OCI-LY1 (cell line): ENCODE measurements at regions not wholly inside any gene's neighbourhood (a gene's known extent, or its start where the extent isn't known, plus 50 kb on each side); places are given as distances from the start of the nearest gene placed in this dataset.

ENCODE experiments used
- H2AFZ ChIP-seq: fragments of 200-600 bp; sonication (generic), shearing (Covaris generic); 2 replicates; pipeline ENCODE4 v1.6.0; 2014; ENCODE audit warnings: antibody characterized with exemption, mild to moderate bottlenecking, low read length
- H3F3A ChIP-seq: fragments of 200-600 bp; sonication (generic), shearing (Covaris generic); 2 replicates; pipeline ENCODE4 v1.6.0; 2014; ENCODE audit warnings: mild to moderate bottlenecking, antibody characterized with exemption, low read length, moderate library complexity; ENCODE audit not compliant: insufficient read depth
- H3K27ac ChIP-seq: fragments of 200-600 bp; sonication (generic); 2 replicates; pipeline ENCODE4 v1.5.1; 2014; ENCODE audit warnings: low read length, mixed run types, mild to moderate bottlenecking, low read depth; ENCODE audit not compliant: poor library complexity, severe bottlenecking
- H3K27me3 ChIP-seq: fragments of 200-600 bp; sonication (generic); 2 replicates; pipeline ENCODE4 v1.6.0; 2014; ENCODE audit warnings: antibody characterized with exemption, mild to moderate bottlenecking, low read length, moderate library complexity; ENCODE audit not compliant: insufficient read depth
- H3K36me3 ChIP-seq: fragments of 200-600 bp; sonication (generic); 2 replicates; pipeline ENCODE4 v1.6.1; 2014; ENCODE audit warnings: mild to moderate bottlenecking, antibody characterized with exemption, low read length, moderate library complexity, mixed read lengths; ENCODE audit not compliant: insufficient read depth
- H3K4me1 ChIP-seq: fragments of 200-600 bp; sonication (generic); 2 replicates; pipeline ENCODE4 v1.5.1; 2014; ENCODE audit warnings: mild to moderate bottlenecking, low read length, moderate library complexity; ENCODE audit not compliant: insufficient read depth, severe bottlenecking
- H3K4me2 ChIP-seq: fragments of 200-600 bp; sonication (generic), shearing (Covaris generic); 2 replicates; pipeline ENCODE4 v1.6.1; 2014; ENCODE audit warnings: low read length
- H3K4me3 ChIP-seq: fragments of 200-600 bp; sonication (generic); 2 replicates; pipeline ENCODE4 v1.5.1; 2014; ENCODE audit warnings: low read length, low read depth, mild to moderate bottlenecking, mixed read lengths; ENCODE audit not compliant: poor library complexity, severe bottlenecking
- H3K79me2 ChIP-seq: fragments of 200-600 bp; shearing (Covaris generic); 2 replicates; pipeline ENCODE4 v1.6.1; 2016; ENCODE audit warnings: mixed run types, low read length, mixed read lengths; ENCODE audit not compliant: insufficient read depth
- H3K9ac ChIP-seq: fragments of 200-600 bp; sonication (generic), shearing (Covaris generic); 2 replicates; pipeline ENCODE4 v1.6.1; 2014; ENCODE audit warnings: mild to moderate bottlenecking, low read length, mixed read lengths
- H3K9me2 ChIP-seq: fragments of 200-600 bp; sonication (generic), shearing (Covaris generic); 2 replicates; pipeline ENCODE4 v1.6.1; 2014; ENCODE audit warnings: low read depth, mild to moderate bottlenecking, low read length, mixed read lengths
- H3K9me3 ChIP-seq: fragments of 200-600 bp; shearing (Covaris generic); 2 replicates; pipeline ENCODE4 v1.6.1; 2014; ENCODE audit warnings: low read length, mixed read lengths
- H4K20me1 ChIP-seq: fragments of 200-600 bp; sonication (generic), shearing (Covaris generic); 2 replicates; pipeline ENCODE4 v1.6.0; 2016; ENCODE audit warnings: mild to moderate bottlenecking, low read length; ENCODE audit not compliant: insufficient read depth
- EZH2 ChIP-seq: fragments of 200-600 bp; sonication (generic), shearing (Covaris generic); IDR thresholded peaks from 2 replicates; pipeline ENCODE4 v1.8.0; 2017; ENCODE audit warnings: borderline replicate concordance, mixed run types, mild to moderate bottlenecking, antibody characterized with exemption, low read length, moderate library complexity, mixed read lengths
- TF ChIP-seq, protein P1 (sequence below): fragments of 200-600 bp; sonication (generic), shearing (Covaris generic); IDR thresholded peaks from 2 replicates; pipeline ENCODE4 v1.5.1; 2017; ENCODE audit warnings: mild to moderate bottlenecking, antibody characterized with exemption, low read length, moderate library complexity, mixed read lengths

DNA sequence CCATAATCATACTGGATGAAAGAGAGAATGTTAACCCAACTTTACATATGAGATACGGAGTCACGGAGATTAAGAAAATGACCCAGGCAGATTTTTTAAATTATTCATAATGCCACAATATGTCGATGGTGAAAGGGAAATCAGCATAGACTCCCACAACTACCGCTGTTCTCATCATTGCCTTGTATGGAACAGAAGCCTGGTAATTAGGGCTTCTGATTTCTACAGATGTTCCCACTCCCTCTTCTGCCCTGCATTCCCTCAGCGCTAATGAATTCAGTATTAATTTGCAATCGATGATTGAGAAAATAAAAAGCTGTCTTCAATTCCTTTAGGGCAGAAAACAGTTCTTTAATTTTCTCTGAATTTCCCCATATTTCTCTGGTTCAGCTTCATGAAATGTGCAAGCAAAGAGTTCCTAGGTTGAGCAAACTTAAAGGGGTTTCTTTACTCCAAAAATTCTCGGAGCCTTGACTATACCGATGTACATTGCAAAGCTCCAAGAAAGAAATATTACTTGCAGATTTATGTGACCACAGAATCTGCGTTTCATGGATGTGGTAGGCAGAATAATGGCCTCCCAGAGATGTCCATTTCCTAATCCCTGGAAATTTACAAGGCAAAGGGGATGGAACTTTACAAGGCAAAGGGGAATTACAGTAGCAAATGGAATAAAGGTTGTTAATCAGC, 134.9 kb upstream of the ZC3H12C start:
- no peak overlapping the region for H2AFZ ChIP-seq
- H3K79me2 ChIP-seq = no peaks in the 10 kb centered on the region
- no peaks in the 10 kb centered on the region for H3K4me1 ChIP-seq
- H3K27me3 ChIP-seq = no peaks in the 10 kb centered on the region
- no peaks in the 10 kb centered on the region for H3K9me3 ChIP-seq
- H3K9ac ChIP-seq = no peak overlapping the region
- H4K20me1 ChIP-seq = no peaks in the 10 kb centered on the region
- TF ChIP-seq EZH2 = no peak
- TF ChIP-seq, protein P1, sequence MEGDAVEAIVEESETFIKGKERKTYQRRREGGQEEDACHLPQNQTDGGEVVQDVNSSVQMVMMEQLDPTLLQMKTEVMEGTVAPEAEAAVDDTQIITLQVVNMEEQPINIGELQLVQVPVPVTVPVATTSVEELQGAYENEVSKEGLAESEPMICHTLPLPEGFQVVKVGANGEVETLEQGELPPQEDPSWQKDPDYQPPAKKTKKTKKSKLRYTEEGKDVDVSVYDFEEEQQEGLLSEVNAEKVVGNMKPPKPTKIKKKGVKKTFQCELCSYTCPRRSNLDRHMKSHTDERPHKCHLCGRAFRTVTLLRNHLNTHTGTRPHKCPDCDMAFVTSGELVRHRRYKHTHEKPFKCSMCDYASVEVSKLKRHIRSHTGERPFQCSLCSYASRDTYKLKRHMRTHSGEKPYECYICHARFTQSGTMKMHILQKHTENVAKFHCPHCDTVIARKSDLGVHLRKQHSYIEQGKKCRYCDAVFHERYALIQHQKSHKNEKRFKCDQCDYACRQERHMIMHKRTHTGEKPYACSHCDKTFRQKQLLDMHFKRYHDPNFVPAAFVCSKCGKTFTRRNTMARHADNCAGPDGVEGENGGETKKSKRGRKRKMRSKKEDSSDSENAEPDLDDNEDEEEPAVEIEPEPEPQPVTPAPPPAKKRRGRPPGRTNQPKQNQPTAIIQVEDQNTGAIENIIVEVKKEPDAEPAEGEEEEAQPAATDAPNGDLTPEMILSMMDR = no peak
- no peaks in the 10 kb centered on the region for H3K36me3 ChIP-seq
- no peaks in the 10 kb centered on the region for H3K9me2 ChIP-seq
- H3K4me3 ChIP-seq = no peak overlapping the region
- no peaks in the 10 kb centered on the region for H3F3A ChIP-seq
- H3K4me2 ChIP-seq = no peak overlapping the region
- H3K27ac ChIP-seq = no peak overlapping the region

DNA sequence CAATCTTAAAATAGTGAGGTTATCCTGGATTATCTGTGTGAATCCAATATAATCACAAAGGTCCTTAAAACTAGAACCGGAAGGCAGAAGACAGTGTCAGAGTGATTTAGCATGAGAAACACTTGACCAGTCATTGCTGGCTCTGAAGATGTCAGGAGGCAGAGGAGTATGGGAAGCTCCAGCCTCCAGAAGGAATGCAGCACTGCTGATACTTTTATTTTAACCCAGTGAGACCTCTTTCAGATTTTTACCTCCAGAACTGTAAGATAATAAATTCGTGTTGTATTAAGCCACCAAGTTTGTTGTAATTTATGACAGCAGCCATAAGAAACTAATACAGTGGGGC, 134.4 kb upstream of the ZC3H12C start:
- no peaks in the 10 kb centered on the region for H3K9me3 ChIP-seq
- H3K4me2 ChIP-seq = no peak overlapping the region
- H3K27ac ChIP-seq = no peak overlapping the region
- no peak overlapping the region for H3K9ac ChIP-seq
- H3K79me2 ChIP-seq = no peaks in the 10 kb centered on the region
- H3K4me3 ChIP-seq = no peak overlapping the region
- H3K27me3 ChIP-seq = no peaks in the 10 kb centered on the region
- H3F3A ChIP-seq = no peaks in the 10 kb centered on the region
- no peaks in the 10 kb centered on the region for H3K9me2 ChIP-seq
- no peak overlapping the region for H2AFZ ChIP-seq
- no peaks in the 10 kb centered on the region for H4K20me1 ChIP-seq
- H3K4me1 ChIP-seq = no peaks in the 10 kb centered on the region
- TF ChIP-seq, protein P1 = no peak
- TF ChIP-seq EZH2 = no peak
- H3K36me3 ChIP-seq = no peaks in the 10 kb centered on the region

DNA sequence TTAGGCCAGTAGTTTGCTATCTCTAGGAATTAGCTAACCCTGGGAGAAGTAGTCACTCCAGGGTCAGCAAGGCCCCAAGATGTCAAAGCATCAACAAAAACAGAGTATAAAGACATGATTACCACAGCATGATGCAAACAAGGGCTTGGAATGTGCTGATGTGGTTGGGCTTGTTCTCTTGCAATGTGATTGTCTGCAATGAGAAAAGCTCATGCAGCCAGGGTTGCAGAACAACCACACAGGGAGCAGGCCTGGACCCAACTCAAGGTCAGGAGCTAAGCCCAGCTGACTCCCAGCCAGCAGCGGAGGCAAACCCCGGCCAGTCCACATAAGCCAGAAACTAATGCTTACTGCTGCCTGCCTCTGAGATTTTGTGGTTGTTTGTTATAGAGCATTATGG, 132.4 kb upstream of the ZC3H12C start:
- H3K4me2 ChIP-seq = no peak overlapping the region
- H3K9me2 ChIP-seq = no peaks in the 10 kb centered on the region
- no peak overlapping the region for H3K4me3 ChIP-seq
- H3K9me3 ChIP-seq = no peaks in the 10 kb centered on the region
- no peak overlapping the region for H3K27ac ChIP-seq
- no peaks in the 10 kb centered on the region for H3F3A ChIP-seq
- H4K20me1 ChIP-seq = no peaks in the 10 kb centered on the region
- no peak overlapping the region for H3K9ac ChIP-seq
- no peaks in the 10 kb centered on the region for H3K79me2 ChIP-seq
- TF ChIP-seq, protein P1 = no peak
- TF ChIP-seq EZH2 = no peak
- no peak overlapping the region for H2AFZ ChIP-seq
- H3K4me1 ChIP-seq = no peaks in the 10 kb centered on the region
- no peaks in the 10 kb centered on the region for H3K36me3 ChIP-seq
- no peaks in the 10 kb centered on the region for H3K27me3 ChIP-seq
